GM12878 (cell line): ENCODE measurements at regions not wholly inside any gene's neighbourhood (a gene's known extent, or its start where the extent isn't known, plus 50 kb on each side); places are given as distances from the start of the nearest gene placed in this dataset.

Experiments used
- ATAC-seq: fragments of 200-7000 bp; cut with Tn5 transposase; 3 replicates; pipeline ENCODE4 v1.9.1; 2020; ENCODE audit warnings: mild to moderate bottlenecking, moderate library complexity
- BruUV-seq: library from RNA; stranded (reverse); fragments of 400-500 nt; replicated peaks from 2 replicates; lab custom pipeline; 2021; lab: Mats Ljungman, UMichigan
- CTCF ChIA-PET: fragments of 300-600 bp; sonication (Branson Sonifier 250); formaldehyde crosslinking; extraction: SDS; loops from one replicate; lab custom pipeline; 2021; ENCODE audit warnings: inconsistent platforms; lab: Yijun Ruan, JAX
- POLR2A ChIA-PET: fragments of 350-600 bp; formaldehyde crosslinking; extraction: SDS; loops from one replicate; lab custom pipeline; 2021; ENCODE audit warnings: inconsistent platforms; lab: Charles Lee
- RAD21 ChIA-PET: fragments of 300-600 bp; sonication (Branson Sonifier 250); formaldehyde crosslinking; loops from one replicate; lab custom pipeline; 2023; ENCODE audit warnings: antibody characterized with exemption; ENCODE audit not compliant: unreplicated experiment; lab: Charles Lee
- SMC1A ChIA-PET: fragments of 300-600 bp; sonication (Branson Sonifier 250); formaldehyde crosslinking; loops from one replicate; lab custom pipeline; 2023; ENCODE audit not compliant: unreplicated experiment, uncharacterized antibody; lab: Charles Lee
- DNase-seq: peaks from one replicate; pipeline ENCODE4 v3.0.0-alpha.2; 2011; ENCODE audit warnings: low read depth, low spot score
- FAIRE-seq: peaks from 3 replicates; lab custom pipeline; 2011; peaks lifted over from hg19 to GRCh38; lab: Jason Lieb, UNC
- H2AFZ ChIP-seq: 2 replicates; pipeline ENCODE4 v1.6.0; 2011; ENCODE audit warnings: low read depth, low read length, control low read depth; ENCODE audit not compliant: control insufficient read depth
- H3K27ac ChIP-seq: 2 replicates; pipeline ENCODE4 v1.5.1; 2011; ENCODE audit warnings: control low read depth; ENCODE audit not compliant: control insufficient read depth, insufficient read depth
- H3K27me3 ChIP-seq, 2 experiments: replicated peaks in 1 of 2; 2 replicates each; pipeline versions ENCODE4 v1.6.0 to v1.6.1; 2011; ENCODE audit warnings: low read length in 1 of 2; ENCODE audit not compliant: control insufficient read depth in 2 of 2, insufficient read depth in 2 of 2
- H3K36me3 ChIP-seq, 2 experiments: 2 replicates each; pipeline ENCODE4 v1.5.1; 2011; ENCODE audit warnings: low read length in 1 of 2; ENCODE audit not compliant: control insufficient read depth in 2 of 2, insufficient read depth in 2 of 2
- H3K4me1 ChIP-seq: 2 replicates; pipeline ENCODE4 v1.6.1; 2011; ENCODE audit warnings: mild to moderate bottlenecking, low read length, moderate library complexity, mixed read lengths; ENCODE audit not compliant: control insufficient read depth, insufficient read depth
- H3K4me2 ChIP-seq: 2 replicates; pipeline ENCODE4 v1.6.0; 2011; ENCODE audit warnings: control low read depth; ENCODE audit not compliant: control insufficient read depth, insufficient read depth
- H3K4me3 ChIP-seq: fragments of 200-600 bp; sonication (generic); 2 replicates; pipeline ENCODE4 v1.5.1; 2016
- H3K79me2 ChIP-seq: 2 replicates; pipeline ENCODE4 v1.6.0; 2011; ENCODE audit warnings: low read length; ENCODE audit not compliant: control insufficient read depth, insufficient read depth
- H3K9ac ChIP-seq: 2 replicates; pipeline ENCODE4 v1.8.0; 2011; ENCODE audit warnings: low read length, control low read depth, mixed read lengths; ENCODE audit not compliant: control insufficient read depth, insufficient read depth
- H3K9me3 ChIP-seq: replicated peaks from 3 replicates; pipeline ENCODE4 v1.5.1; 2011; ENCODE audit warnings: mild to moderate bottlenecking, low read length; ENCODE audit not compliant: control insufficient read depth, insufficient read depth
- H4K20me1 ChIP-seq: 2 replicates; pipeline ENCODE4 v1.6.0; 2011; ENCODE audit not compliant: control insufficient read depth, insufficient read depth
- BCLAF1 ChIP-seq: fragments of 450-650 bp; IDR thresholded peaks from 2 replicates; pipeline ENCODE4 v1.6.1; 2017; ENCODE audit warnings: antibody characterized with exemption, mild to moderate bottlenecking, moderate library complexity
- CEBPB ChIP-seq, 2 experiments: fragments of 150-350 bp in 1 of 2; IDR thresholded peaks; 2 replicates each; pipeline ENCODE4 v1.6.1; 2012 to 2014; ENCODE audit warnings: low read depth in 2 of 2, low read length in 2 of 2, borderline replicate concordance in 1 of 2, inconsistent platforms in 1 of 2
- CHD4 ChIP-seq: fragments of 200-600 bp; sonication (generic); IDR thresholded peaks from 2 replicates; pipeline ENCODE4 v1.6.1; 2016; ENCODE audit warnings: mild to moderate bottlenecking
- RUNX3 ChIP-seq: IDR thresholded peaks from 2 replicates; pipeline ENCODE4 v1.6.1; 2012; ENCODE audit warnings: low read length, inconsistent platforms
- ZBED1 ChIP-seq: IDR thresholded peaks from 2 replicates; pipeline ENCODE4 v1.6.1; 2016; ENCODE audit warnings: borderline replicate concordance
- WGBS: methylation state at CpG from one replicate; pipeline ENCODE4 v1.1.6; 2016; ENCODE audit warnings: low lambda C conversion rate; ENCODE audit not compliant: insufficient replicate concordance, insufficient coverage; ENCODE audit errors: missing lambda C conversion rate; 5-methylcytosine and 5-hydroxymethylcytosine counted together
- in situ Hi-C: fragments of 300-500 bp; cut with MboI; formaldehyde crosslinking; loops from 9 replicates; pipeline ENCODE4 v1.14.3; 2018; ENCODE audit warnings: mixed read lengths
- intact Hi-C: fragments of 100-400 bp; cut with micrococcal nuclease; formaldehyde crosslinking; loops from one replicate; pipeline ENCODE4 v1.14.2; 2022; ENCODE audit not compliant: unreplicated experiment
- TF ChIP-seq, protein P1 (sequence below): IDR thresholded peaks from 2 replicates; pipeline ENCODE4 v1.6.1; 2011; ENCODE audit warnings: borderline replicate concordance, low read depth, mild to moderate bottlenecking, moderate library complexity, mixed read lengths, low read length; ENCODE audit not compliant: insufficient read depth; ENCODE audit errors: extremely low read length

- Histone ChIP-seq H3K9ac (no peak overlapping the region), H3K36me3 (no peaks in the 10 kb centered on the region), H4K20me1 (no peaks in the 10 kb centered on the region), H3K27me3 (no peaks in the 10 kb centered on the region), H3K4me2 (no peak overlapping the region), H3K27ac (no peak overlapping the region), H3K4me1 (no peaks in the 10 kb centered on the region), H3K79me2 (no peaks in the 10 kb centered on the region), H2AFZ (no peak overlapping the region), H3K4me3 (no peak overlapping the region), H3K9me3 (no peaks in the 10 kb centered on the region)
- DNase-seq = no peak
- WGBS = 28% methylated on average over 3 of the region's 3 CpGs
- no peak for TF ChIP-seq RUNX3
- ChIA-PET POLR2A (no interaction called here), RAD21 (no interaction called here), CTCF (interaction anchor here (1.1 kb wide), 1 partner anchor 9 kb away, joined by 3 read pairs; no protein-coding TSS in a partner anchor), SMC1A (no interaction called here)
- no peak for FAIRE-seq
- in situ Hi-C loops (no loop called here), intact Hi-C loops (loop anchor here (5.0 to 10.0 kb wide), 2 partner anchors 41 to 308 kb away; no protein-coding TSS in a partner anchor)
- BruUV-seq = no TSS peak
- no peak for ATAC-seq
Observed at GRCh38 chr9:78826527-78826926, 529.6 kb downstream of the PSAT1 start.

DNA sequence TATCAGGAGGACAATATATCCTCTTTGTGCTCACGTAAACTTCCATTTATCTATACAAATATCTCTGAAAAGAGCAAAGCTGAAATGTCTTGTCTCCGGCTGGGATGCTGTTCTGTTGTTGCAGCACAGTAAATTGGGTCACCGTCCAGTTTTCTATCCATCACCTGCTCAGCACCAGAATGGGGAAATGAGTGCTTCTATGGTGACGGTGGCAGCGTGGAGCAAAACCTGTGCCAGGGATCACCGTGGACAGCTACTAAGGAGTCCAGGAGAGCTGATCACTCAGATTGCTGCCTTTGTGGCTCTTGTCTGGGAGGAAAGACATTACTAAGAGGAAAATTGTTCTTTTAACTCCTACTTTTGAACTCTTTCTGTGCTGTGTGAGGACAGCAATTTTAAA lies 531.6 kb downstream of the PSAT1 start:
- Histone ChIP-seq H3K9me3 (no peaks in the 10 kb centered on the region), H3K27ac (no peak overlapping the region), H3K4me1 (no peaks in the 10 kb centered on the region), H3K27me3 (no peaks in the 10 kb centered on the region), H3K4me2 (no peak overlapping the region), H3K9ac (no peak overlapping the region), H4K20me1 (no peaks in the 10 kb centered on the region), H3K79me2 (no peaks in the 10 kb centered on the region), H3K4me3 (no peak overlapping the region), H3K36me3 (no peaks in the 10 kb centered on the region), H2AFZ (no peak overlapping the region)
- in situ Hi-C loops = no loop called here
- CTCF ChIA-PET = no interaction called here
- DNase-seq (no peak), ATAC-seq (no peak), FAIRE-seq (no peak)
- POLR2A ChIA-PET = no interaction called here
- SMC1A ChIA-PET = no interaction called here
- WGBS = 28% methylated on average over 6 of the region's 6 CpGs
- no TSS peak for BruUV-seq
- intact Hi-C loops = loop anchor here (5.0 to 10.0 kb wide), 2 partner anchors 39 to 306 kb away; no protein-coding TSS in a partner anchor
- no peak for TF ChIP-seq ZBED1
- no peak for TF ChIP-seq CEBPB (IDR thresholded peaks at IDR 0.05; ENCODE audit: borderline replicate concordance in 1 of 2, low read depth in 2 of 2, low read length in 2 of 2)
- no peak for TF ChIP-seq CHD4
- no peak for TF ChIP-seq BCLAF1
- TF ChIP-seq, protein P1, sequence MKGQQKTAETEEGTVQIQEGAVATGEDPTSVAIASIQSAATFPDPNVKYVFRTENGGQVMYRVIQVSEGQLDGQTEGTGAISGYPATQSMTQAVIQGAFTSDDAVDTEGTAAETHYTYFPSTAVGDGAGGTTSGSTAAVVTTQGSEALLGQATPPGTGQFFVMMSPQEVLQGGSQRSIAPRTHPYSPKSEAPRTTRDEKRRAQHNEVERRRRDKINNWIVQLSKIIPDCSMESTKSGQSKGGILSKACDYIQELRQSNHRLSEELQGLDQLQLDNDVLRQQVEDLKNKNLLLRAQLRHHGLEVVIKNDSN = no peak
- RAD21 ChIA-PET = no interaction called here
